ENCODE measurements at regions not wholly inside any gene's neighbourhood (a gene's known extent, or its start where the extent isn't known, plus 50 kb on each side); places are given as distances from the start of the nearest gene placed in this dataset.

GRCh38 chr22:49123621-49124192 lies 704.0 kb downstream of the BRD1 start:
- no peak for TF ChIP-seq CTCF (IDR thresholded peaks at IDR 0.05; ENCODE audit: insufficient read depth, low read length)
- no peak for TF ChIP-seq POLR2AphosphoS5 (IDR thresholded peaks at IDR 0.05; ENCODE audit: low read depth)
- TF ChIP-seq REST (IDR thresholded peaks at IDR 0.05; ENCODE audit: insufficient replicate concordance, low read depth): no peak
- no peak for TF ChIP-seq GABPA (IDR thresholded peaks at IDR 0.05; ENCODE audit: low read depth)

Data from HL-60 (cell line).